Spleen (tissue), 11 donors: ENCODE measurements at regions not wholly inside any gene's neighbourhood (a gene's known extent, or its start where the extent isn't known, plus 50 kb on each side); places are given as distances from the start of the nearest gene placed in this dataset.

Source experiments
- DNase-seq: peaks from one replicate; pipeline ENCODE4 v3.0.0-alpha.2; 2020
- H3K27ac ChIP-seq, 8 donors: fragments of 200-600 bp; sonication (generic) in 7 of 8; 1 replicate in 4 of 8; 2 replicates in 4 of 8; pipeline versions ENCODE4 v1.5.0 to v1.8.0; 2016 to 2021; ENCODE audit warnings: inconsistent platforms in 4 of 8, mild to moderate bottlenecking in 4 of 8, moderate library complexity in 1 of 8
- H3K27me3 ChIP-seq, 7 donors: fragments of 200-600 bp; sonication (generic) in 6 of 7; replicated peaks in 1 of 7; 1 replicate in 4 of 7; 2 replicates in 3 of 7; pipeline versions ENCODE4 v1.5.0 to v1.8.0; 2016 to 2021; ENCODE audit warnings: inconsistent platforms in 3 of 7, mild to moderate bottlenecking in 1 of 7
- H3K36me3 ChIP-seq, 6 donors: fragments of 200-600 bp; sonication (generic) in 5 of 6; 1 replicate in 4 of 6; 2 replicates in 2 of 6; pipeline versions ENCODE4 v1.5.0 to v1.8.0; 2016 to 2021; ENCODE audit warnings: inconsistent platforms in 2 of 6
- H3K4me1 ChIP-seq, 6 donors: fragments of 200-600 bp; sonication (generic) in 5 of 6; 1 replicate in 3 of 6; 2 replicates in 3 of 6; pipeline versions ENCODE4 v1.5.0 to v1.8.0; 2016 to 2021; ENCODE audit warnings: inconsistent platforms in 3 of 6
- H3K4me3 ChIP-seq, 8 donors: fragments of 200-600 bp; sonication (generic) in 7 of 8; 1 replicate in 4 of 8; 2 replicates in 4 of 8; pipeline versions ENCODE4 v1.5.0 to v1.8.0; 2016 to 2021; ENCODE audit warnings: inconsistent platforms in 4 of 8, mild to moderate bottlenecking in 4 of 8, moderate library complexity in 2 of 8
- H3K9me3 ChIP-seq, 8 donors: fragments of 200-600 bp; sonication (generic) in 7 of 8; 1 replicate in 4 of 8; 2 replicates in 4 of 8; pipeline versions ENCODE4 v1.5.0 to v1.8.0; 2016 to 2021; ENCODE audit warnings: inconsistent platforms in 4 of 8
- POLR2A ChIP-seq, 3 donors: fragments of 450-650 bp; IDR thresholded peaks; one replicate each; pipeline ENCODE4 v1.5.1; 2017; ENCODE audit warnings: antibody characterized with exemption in 3 of 3, mild to moderate bottlenecking in 1 of 3
- POLR2AphosphoS5 ChIP-seq, 3 donors: sonication (generic); formaldehyde crosslinking; IDR thresholded peaks; one replicate each; pipeline ENCODE4 v1.5.1; 2017; ENCODE audit warnings: antibody characterized with exemption in 3 of 3
- WGBS, 5 donors: extraction: QIAGEN DNeasy Blood & Tissue Kit in 3 of 5; methylation state at CpG; one replicate each; pipeline versions ENCODE4 v1.1.5 to v1.1.7; 2013 to 2018; 5-methylcytosine and 5-hydroxymethylcytosine counted together
- intact Hi-C: fragments of 100-400 bp; cut with DNase I; formaldehyde crosslinking; loops from one replicate; pipeline ENCODE4 v1.15.0; 2023; ENCODE audit warnings: low total_unique reads
- TF ChIP-seq, protein P1 (sequence below), 11 experiments: fragments of 200-600 bp in 7 of 11; fragments of 450-650 bp in 4 of 11; sonication (generic) in 4 of 11; IDR thresholded peaks in 8 of 11; conservative IDR thresholded peaks in 3 of 11; 1 replicate in 7 of 11; 2 replicates in 4 of 11; pipeline versions ENCODE4 v1.4.0 to v1.8.0; 2016 to 2021; ENCODE audit warnings: antibody characterized with exemption in 11 of 11, inconsistent platforms in 4 of 11, mild to moderate bottlenecking in 1 of 11
- donor health status: healthy with polysubstance abuse.
- donor health status: DM: no; HTN: no; CAD: no; lungs with moderate emphysema.
- donor health status: DM: no; HTN: no; CAD: no.
- donor health status: Bipolar disorder and iron deficiency.
- donor health status: healthy.
- donor health status: DM: no; HTN: no; CAD: no.
- donor health status: DM: yes; HTN: yes; CAD: no.

DNA sequence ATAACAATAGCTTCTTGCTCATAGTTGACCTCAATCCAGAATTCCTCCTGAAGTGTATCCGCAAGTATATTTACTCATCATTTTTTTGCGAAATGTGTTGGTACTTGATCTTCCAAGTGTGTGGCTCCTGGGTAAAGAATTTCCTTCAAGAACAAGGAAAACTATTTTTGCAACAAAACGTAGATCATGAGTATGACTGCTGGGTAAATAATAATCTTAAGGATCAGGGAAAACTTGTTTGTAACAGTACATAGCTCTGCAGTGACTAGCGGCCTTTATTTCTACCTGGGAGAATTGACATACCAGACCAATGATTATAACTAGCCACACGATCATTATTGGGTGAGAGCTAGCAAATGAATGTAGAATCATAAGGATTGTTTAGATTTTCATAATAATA, 1311.7 kb downstream of the ARAP2 start:
- no peaks in the 10 kb centered on the region for H3K27me3 ChIP-seq
- no peak for DNase-seq
- TF ChIP-seq, protein P1, sequence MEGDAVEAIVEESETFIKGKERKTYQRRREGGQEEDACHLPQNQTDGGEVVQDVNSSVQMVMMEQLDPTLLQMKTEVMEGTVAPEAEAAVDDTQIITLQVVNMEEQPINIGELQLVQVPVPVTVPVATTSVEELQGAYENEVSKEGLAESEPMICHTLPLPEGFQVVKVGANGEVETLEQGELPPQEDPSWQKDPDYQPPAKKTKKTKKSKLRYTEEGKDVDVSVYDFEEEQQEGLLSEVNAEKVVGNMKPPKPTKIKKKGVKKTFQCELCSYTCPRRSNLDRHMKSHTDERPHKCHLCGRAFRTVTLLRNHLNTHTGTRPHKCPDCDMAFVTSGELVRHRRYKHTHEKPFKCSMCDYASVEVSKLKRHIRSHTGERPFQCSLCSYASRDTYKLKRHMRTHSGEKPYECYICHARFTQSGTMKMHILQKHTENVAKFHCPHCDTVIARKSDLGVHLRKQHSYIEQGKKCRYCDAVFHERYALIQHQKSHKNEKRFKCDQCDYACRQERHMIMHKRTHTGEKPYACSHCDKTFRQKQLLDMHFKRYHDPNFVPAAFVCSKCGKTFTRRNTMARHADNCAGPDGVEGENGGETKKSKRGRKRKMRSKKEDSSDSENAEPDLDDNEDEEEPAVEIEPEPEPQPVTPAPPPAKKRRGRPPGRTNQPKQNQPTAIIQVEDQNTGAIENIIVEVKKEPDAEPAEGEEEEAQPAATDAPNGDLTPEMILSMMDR (IDR thresholded peaks at IDR 0.05 in 8 of 11, conservative IDR thresholded peaks at IDR 0.05 in 3 of 11), result no peak
- no peak for TF ChIP-seq POLR2AphosphoS5 (IDR thresholded peaks at IDR 0.05)
- TF ChIP-seq POLR2A (IDR thresholded peaks at IDR 0.05), result no peak
- intact Hi-C loops, result no loop called here
- no peaks in the 10 kb centered on the region for H3K36me3 ChIP-seq
- 63 to 80% (median 71%) methylated on average over 5 of the region's 5 CpGs for WGBS, 5 donors
- no peak overlapping the region for H3K4me3 ChIP-seq
- H3K27ac ChIP-seq, result no peak overlapping the region
- H3K4me1 ChIP-seq, result no peaks in the 10 kb centered on the region
- H3K9me3 ChIP-seq, result peaks cover 0 to 11% (median 0%) of the 10 kb centered on the region in 8 donors

DNA sequence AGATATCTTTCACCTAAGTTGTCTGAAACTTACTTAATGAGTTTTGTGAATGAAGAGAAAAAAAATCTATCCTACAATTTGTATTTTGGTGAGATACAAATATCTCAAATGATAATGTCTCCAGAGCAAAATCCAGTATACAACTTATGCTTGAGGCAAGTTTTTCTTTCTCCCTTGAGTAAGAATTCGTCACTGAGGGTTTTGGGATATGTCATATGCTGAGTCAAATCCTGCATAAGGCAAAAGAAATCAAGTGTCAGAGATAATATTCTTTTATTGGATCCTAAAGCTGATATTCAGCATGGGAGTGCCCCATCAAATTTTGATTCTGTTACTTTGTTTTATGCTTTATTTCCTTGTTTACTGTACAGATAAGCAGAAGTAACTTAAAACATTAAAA, 1308.6 kb downstream of the ARAP2 start:
- no peak for DNase-seq
- Histone ChIP-seq H3K4me1 (no peaks in the 10 kb centered on the region), H3K36me3 (no peaks in the 10 kb centered on the region), H3K4me3 (no peak overlapping the region), H3K27ac (no peak overlapping the region), H3K27me3 (no peaks in the 10 kb centered on the region), H3K9me3 (peaks cover 0 to 11% (median 0%) of the 10 kb centered on the region in 8 donors)
- intact Hi-C loops, result no loop called here
- WGBS, 5 donors, result 45 to 61% (median 46%) methylated on average over 1 of the region's 1 CpG
- no peak for TF ChIP-seq POLR2A (IDR thresholded peaks at IDR 0.05)

DNA sequence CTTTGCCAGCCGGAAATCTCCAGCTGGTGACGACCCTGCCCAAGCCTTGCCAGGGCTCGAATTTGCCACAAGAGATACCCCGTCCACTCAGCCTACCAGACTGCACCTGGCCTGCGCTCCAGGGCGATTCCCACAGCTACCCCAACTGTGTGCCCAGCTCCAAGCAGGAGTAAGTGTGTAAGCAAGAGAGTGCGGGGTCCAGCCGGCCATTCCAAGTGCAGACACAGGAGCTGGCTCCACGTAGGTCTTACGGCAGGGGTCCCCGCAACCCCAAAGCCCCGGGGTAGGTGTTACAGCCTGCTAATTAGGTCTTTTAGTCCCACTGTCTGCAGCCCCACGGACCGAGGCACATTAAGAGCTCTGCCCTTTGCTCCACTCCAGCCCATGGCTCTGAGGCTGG, 1305.2 kb downstream of the ARAP2 start:
- intact Hi-C loops, result no loop called here
- Histone ChIP-seq H3K4me3 (no peak overlapping the region), H3K9me3 (peaks cover 0 to 5% (median 0%) of the 10 kb centered on the region in 8 donors), H3K4me1 (no peaks in the 10 kb centered on the region), H3K36me3 (no peaks in the 10 kb centered on the region), H3K27ac (no peak overlapping the region), H3K27me3 (no peaks in the 10 kb centered on the region)
- no peak for DNase-seq
- 79 to 90% (median 84%) methylated on average over 7 to 14 of the region's 14 CpGs for WGBS, 5 donors
- TF ChIP-seq POLR2AphosphoS5 (IDR thresholded peaks at IDR 0.05) (no peak), POLR2A (IDR thresholded peaks at IDR 0.05) (no peak)
- TF ChIP-seq, protein P1 (IDR thresholded peaks at IDR 0.05 in 8 of 11, conservative IDR thresholded peaks at IDR 0.05 in 3 of 11), result no peak

DNA sequence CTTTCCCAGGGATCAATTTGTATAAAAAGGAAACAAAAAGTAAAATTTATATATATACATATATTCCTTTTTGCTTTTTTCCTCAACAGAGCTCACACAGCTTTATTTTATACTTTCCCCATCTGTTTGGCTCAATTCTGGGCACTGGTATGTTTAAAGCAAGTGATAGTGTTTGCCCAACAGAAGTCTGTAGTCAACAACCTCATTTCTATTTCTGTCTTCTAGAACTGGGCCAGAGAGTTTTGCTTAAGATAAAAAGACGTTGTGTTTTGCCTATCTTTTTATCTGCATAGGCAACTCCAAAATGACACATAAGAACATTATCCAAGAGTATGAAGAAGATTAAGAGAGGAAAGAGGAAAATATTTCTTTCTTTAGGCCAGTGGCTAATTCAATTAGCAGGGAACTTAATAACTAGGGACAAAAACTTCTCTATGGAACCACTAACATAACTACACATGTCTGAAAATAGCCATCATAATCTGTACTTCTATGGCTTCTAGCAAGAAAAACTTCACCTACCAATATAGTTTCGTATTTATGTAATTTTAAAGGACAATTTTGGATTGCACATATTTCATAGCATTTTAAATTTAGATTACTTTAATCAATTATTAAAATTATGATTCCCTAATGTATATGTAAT, 1300.5 kb downstream of the ARAP2 start:
- no peaks in the 10 kb centered on the region for H3K27me3 ChIP-seq
- H3K9me3 ChIP-seq, result peaks cover 0 to 5% (median 0%) of the 10 kb centered on the region in 8 donors
- TF ChIP-seq, protein P1 (IDR thresholded peaks at IDR 0.05 in 8 of 11, conservative IDR thresholded peaks at IDR 0.05 in 3 of 11), result no peak
- TF ChIP-seq POLR2A (IDR thresholded peaks at IDR 0.05) (no peak), POLR2AphosphoS5 (IDR thresholded peaks at IDR 0.05) (no peak)
- intact Hi-C loops, result no loop called here
- no peak for DNase-seq
- H3K4me1 ChIP-seq, result no peaks in the 10 kb centered on the region
- H3K36me3 ChIP-seq, result no peaks in the 10 kb centered on the region
- 50 to 80% (median 68%) methylated on average over 2 of the region's 2 CpGs for WGBS, 5 donors
- no peak overlapping the region for H3K4me3 ChIP-seq
- H3K27ac ChIP-seq, result no peak overlapping the region
